Mesenchymal stem cell (in vitro differentiated cells and primary cell): ENCODE measurements at regions not wholly inside any gene's neighbourhood (a gene's known extent, or its start where the extent isn't known, plus 50 kb on each side); places are given as distances from the start of the nearest gene placed in this dataset.

Experiments used
- DNase-seq: peaks from one replicate; pipeline ENCODE4 v3.0.0-alpha.2; 2013
- H2AFZ ChIP-seq: one replicate; pipeline ENCODE4 v1.6.1; 2013; ENCODE audit warnings: low read depth, mild to moderate bottlenecking, control low read depth, inconsistent platforms, low read length, moderate library complexity
- H2AK5ac ChIP-seq: 2 replicates; pipeline ENCODE4 v1.6.1; 2013; ENCODE audit warnings: low read length, moderate library complexity, mild to moderate bottlenecking, inconsistent platforms; ENCODE audit not compliant: severe bottlenecking
- H2BK120ac ChIP-seq: one replicate; pipeline ENCODE4 v1.6.1; 2013; ENCODE audit warnings: low read depth, mild to moderate bottlenecking, inconsistent platforms, low read length, moderate library complexity
- H2BK12ac ChIP-seq, 2 experiments: one replicate each; pipeline ENCODE4 v1.6.1; 2013; ENCODE audit warnings: inconsistent platforms in 2 of 2, low read length in 2 of 2, mild to moderate bottlenecking in 2 of 2, moderate library complexity in 2 of 2, control low read depth in 1 of 2
- H2BK15ac ChIP-seq: one replicate; pipeline ENCODE4 v1.6.1; 2013; ENCODE audit warnings: mild to moderate bottlenecking, low read depth, inconsistent platforms; ENCODE audit not compliant: poor library complexity, severe bottlenecking
- H2BK5ac ChIP-seq: 2 replicates; pipeline ENCODE4 v1.6.1; 2013; ENCODE audit warnings: low read depth, mild to moderate bottlenecking, low read length, control low read depth, inconsistent platforms; ENCODE audit not compliant: poor library complexity, severe bottlenecking
- H3K14ac ChIP-seq, 2 experiments: one replicate each; pipeline ENCODE4 v1.6.1; 2013; ENCODE audit warnings: inconsistent platforms in 2 of 2, low read length in 2 of 2, control low read depth in 1 of 2, mild to moderate bottlenecking in 1 of 2, moderate library complexity in 1 of 2
- H3K18ac ChIP-seq, 2 experiments: one replicate each; pipeline ENCODE4 v1.6.1; 2013; ENCODE audit warnings: inconsistent platforms in 2 of 2, low read length in 2 of 2, control low read depth in 1 of 2, low read depth in 1 of 2, mild to moderate bottlenecking in 1 of 2
- H3K23ac ChIP-seq, 2 experiments: one replicate each; pipeline ENCODE4 v1.6.1; 2013; ENCODE audit warnings: inconsistent platforms in 2 of 2, low read length in 2 of 2, mild to moderate bottlenecking in 2 of 2, moderate library complexity in 2 of 2, control low read depth in 1 of 2
- H3K27ac ChIP-seq: 2 replicates; pipeline ENCODE4 v1.5.1; 2013; ENCODE audit warnings: mild to moderate bottlenecking, moderate library complexity, low read length, control low read depth, inconsistent platforms; ENCODE audit not compliant: poor library complexity, severe bottlenecking
- H3K27me3 ChIP-seq, 2 experiments: 2 replicates each; pipeline versions ENCODE4 v1.6.1 to v1.7.0; 2013; ENCODE audit warnings: low read length in 2 of 2, mild to moderate bottlenecking in 2 of 2, moderate library complexity in 2 of 2, control low read depth in 1 of 2, inconsistent platforms in 1 of 2; ENCODE audit not compliant: control insufficient read depth in 1 of 2, insufficient read depth in 1 of 2
- H3K36me3 ChIP-seq, 2 experiments: 2 replicates each; pipeline versions ENCODE4 v1.6.1 to v1.7.0; 2013; ENCODE audit warnings: low read length in 2 of 2, control low read depth in 1 of 2, inconsistent platforms in 1 of 2, low read depth in 1 of 2, mild to moderate bottlenecking in 1 of 2; ENCODE audit not compliant: insufficient read depth in 2 of 2, control insufficient read depth in 1 of 2
- H3K4ac ChIP-seq, 2 experiments: one replicate each; pipeline ENCODE4 v1.6.1; 2013; ENCODE audit warnings: inconsistent platforms in 2 of 2, low read length in 2 of 2, mild to moderate bottlenecking in 2 of 2, moderate library complexity in 2 of 2, control low read depth in 1 of 2, low read depth in 1 of 2
- H3K4me1 ChIP-seq: 2 replicates; pipeline ENCODE4 v1.6.1; 2013; ENCODE audit warnings: low read depth, low read length, control low read depth; ENCODE audit not compliant: control insufficient read depth, insufficient read depth
- H3K4me2 ChIP-seq: 2 replicates; pipeline ENCODE4 v1.6.1; 2013; ENCODE audit warnings: low read length, mild to moderate bottlenecking, inconsistent platforms; ENCODE audit not compliant: poor library complexity, severe bottlenecking
- H3K4me3 ChIP-seq, 2 experiments: 2 replicates each; pipeline versions ENCODE4 v1.5.1 to v1.7.0; 2013; ENCODE audit warnings: low read length in 2 of 2, mild to moderate bottlenecking in 2 of 2, control low read depth in 1 of 2, low read depth in 1 of 2; ENCODE audit not compliant: insufficient read depth in 1 of 2
- H3K79me1 ChIP-seq: replicated peaks from 2 replicates; pipeline ENCODE4 v1.6.1; 2013; ENCODE audit warnings: mild to moderate bottlenecking, control low read depth, low read length, inconsistent platforms; ENCODE audit not compliant: poor library complexity, severe bottlenecking
- H3K9ac ChIP-seq: 2 replicates; pipeline ENCODE4 v1.7.0; 2013; ENCODE audit warnings: mild to moderate bottlenecking, low read length, moderate library complexity
- H3K9me3 ChIP-seq: 2 replicates; pipeline ENCODE4 v1.7.0; 2013; ENCODE audit warnings: mild to moderate bottlenecking, low read length; ENCODE audit not compliant: control insufficient read depth
- H4K8ac ChIP-seq: one replicate; pipeline ENCODE4 v1.6.1; 2013; ENCODE audit warnings: inconsistent platforms, mild to moderate bottlenecking, low read length, moderate library complexity
- H4K91ac ChIP-seq: one replicate; pipeline ENCODE4 v1.6.1; 2013; ENCODE audit warnings: mild to moderate bottlenecking, low read length, inconsistent platforms
- WGBS: methylation state at CpG from one replicate; pipeline ENCODE4 v1.1.7; 2013; ENCODE audit warnings: mixed read lengths; 5-methylcytosine and 5-hydroxymethylcytosine counted together

DNA sequence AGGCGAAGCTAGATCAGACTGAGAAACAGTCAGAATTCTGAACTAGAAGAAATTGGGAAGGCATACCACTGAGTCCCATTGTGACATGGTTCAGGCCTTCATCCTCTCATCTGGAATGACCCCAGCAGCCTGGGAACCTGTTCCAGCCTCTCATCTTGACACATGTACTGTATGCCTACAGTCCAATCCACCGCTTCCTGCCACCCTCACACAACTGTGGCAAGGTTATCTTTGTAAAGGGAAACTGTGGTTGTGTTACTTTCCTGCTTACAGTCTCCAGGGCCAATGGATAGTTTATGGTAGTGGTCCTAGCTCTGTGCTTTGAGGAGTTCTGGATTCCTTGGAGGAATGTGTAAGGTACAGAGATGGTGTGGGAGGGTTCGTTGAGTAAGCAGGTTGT, 296.9 kb upstream of the TRIB2 start:
- Histone ChIP-seq H2BK15ac (no peak overlapping the region), H3K4me2 (no peak overlapping the region), H2AK5ac (no peak overlapping the region), H3K9me3 (no peaks in the 10 kb centered on the region), H3K9ac (no peak overlapping the region), H3K27ac (no peak overlapping the region), H3K36me3 (no peaks in the 10 kb centered on the region), H3K18ac (peak overlapping the region in 1 of 2 experiments; percentile 45), H4K91ac (peak overlapping the region; percentile 11), H2BK5ac (no peak overlapping the region), H2BK12ac (peak overlapping the region; percentile 59 to 61), H3K23ac (no peak overlapping the region), H3K4me3 (no peak overlapping the region), H3K27me3 (no peaks in the 10 kb centered on the region), H3K4me1 (no peaks in the 10 kb centered on the region), H3K79me1 (no peaks in the 10 kb centered on the region), H3K14ac (no peak overlapping the region), H2BK120ac (no peak overlapping the region), H3K4ac (peak overlapping the region in 1 of 2 experiments; percentile 24), H4K8ac (no peak overlapping the region), H2AFZ (no peak overlapping the region)
- no peak for DNase-seq
- 91% methylated on average over 1 of the region's 3 CpGs for WGBS

DNA sequence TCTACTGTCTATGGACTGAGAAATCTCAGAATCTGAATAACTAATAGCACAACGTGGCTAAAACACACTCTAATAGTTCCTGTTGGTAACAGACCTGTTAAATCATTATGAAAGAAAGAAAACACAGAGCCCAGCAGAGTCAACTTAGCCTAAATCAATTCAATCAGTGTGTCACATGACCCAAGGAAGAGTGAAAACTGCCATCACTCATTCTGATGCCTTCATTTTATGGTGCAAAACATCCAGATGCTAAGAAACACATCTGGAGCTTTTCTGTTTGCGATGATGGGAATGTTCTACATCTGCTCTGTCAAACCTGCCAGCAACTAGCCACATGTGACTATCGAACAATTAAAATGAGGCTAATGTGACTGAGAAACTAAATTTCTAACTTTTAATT, 295.7 kb upstream of the TRIB2 start:
- Histone ChIP-seq H3K79me1 (no peaks in the 10 kb centered on the region), H4K8ac (no peak overlapping the region), H4K91ac (no peak overlapping the region), H2BK5ac (no peak overlapping the region), H3K23ac (no peak overlapping the region), H3K4me1 (no peaks in the 10 kb centered on the region), H3K36me3 (no peaks in the 10 kb centered on the region), H3K27ac (no peak overlapping the region), H3K9ac (no peak overlapping the region), H3K4me3 (no peak overlapping the region), H3K27me3 (no peaks in the 10 kb centered on the region), H2AK5ac (no peak overlapping the region), H2BK12ac (peak overlapping the region in 1 of 2 experiments; percentile 54), H2BK15ac (no peak overlapping the region), H3K9me3 (no peaks in the 10 kb centered on the region), H3K4me2 (no peak overlapping the region), H2BK120ac (no peak overlapping the region), H3K18ac (no peak overlapping the region), H3K4ac (no peak overlapping the region), H2AFZ (no peak overlapping the region), H3K14ac (no peak overlapping the region)
- WGBS, result 81% methylated on average over 3 of the region's 3 CpGs
- no peak for DNase-seq

DNA sequence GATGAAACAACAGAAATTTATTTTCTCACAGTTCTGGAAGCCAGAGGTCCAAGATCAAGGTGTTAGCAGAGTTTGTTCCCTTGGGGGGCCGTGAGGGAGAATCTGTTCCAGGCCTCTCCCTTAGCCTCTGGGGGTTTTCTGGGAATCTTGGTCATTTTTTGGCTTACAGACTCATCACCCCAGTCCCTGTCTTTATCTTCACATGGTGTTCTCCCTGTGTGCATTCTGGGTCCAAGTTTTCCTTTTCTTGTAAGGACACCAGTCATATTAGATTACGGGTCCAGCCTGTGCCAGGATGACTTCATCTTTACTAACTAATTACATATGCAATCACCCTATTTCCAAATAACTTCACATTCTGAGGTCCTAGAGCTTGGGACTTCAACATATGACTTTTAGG, 292.5 kb upstream of the TRIB2 start:
- Histone ChIP-seq H2BK15ac (no peak overlapping the region), H2AK5ac (no peak overlapping the region), H3K23ac (no peak overlapping the region), H3K4me3 (no peak overlapping the region), H3K27me3 (no peaks in the 10 kb centered on the region), H3K18ac (no peak overlapping the region), H2AFZ (no peak overlapping the region), H3K4me2 (no peak overlapping the region), H3K27ac (no peak overlapping the region), H3K4me1 (peaks cover 4% of the 10 kb centered on the region), H4K91ac (no peak overlapping the region), H3K79me1 (no peaks in the 10 kb centered on the region), H2BK5ac (no peak overlapping the region), H3K14ac (no peak overlapping the region), H4K8ac (no peak overlapping the region), H3K9ac (no peak overlapping the region), H2BK120ac (no peak overlapping the region), H2BK12ac (no peak overlapping the region), H3K4ac (no peak overlapping the region), H3K9me3 (no peaks in the 10 kb centered on the region), H3K36me3 (no peaks in the 10 kb centered on the region)
- WGBS, result 95% methylated on average over 2 of the region's 2 CpGs
- DNase-seq, result no peak

- no peak overlapping the region for H3K9ac ChIP-seq
- no peaks in the 10 kb centered on the region for H3K27me3 ChIP-seq
- H2BK5ac ChIP-seq, result no peak overlapping the region
- H3K27ac ChIP-seq, result no peak overlapping the region
- no peak for DNase-seq
- H3K79me1 ChIP-seq, result no peaks in the 10 kb centered on the region
- H3K9me3 ChIP-seq, result no peaks in the 10 kb centered on the region
- H3K4me1 ChIP-seq, result peaks cover 4% of the 10 kb centered on the region
- no peak overlapping the region for H2AK5ac ChIP-seq
- H2AFZ ChIP-seq, result no peak overlapping the region
- no peak overlapping the region for H4K8ac ChIP-seq
- no peak overlapping the region for H3K4me2 ChIP-seq
- H3K4me3 ChIP-seq, result no peak overlapping the region
- no peaks in the 10 kb centered on the region for H3K36me3 ChIP-seq
- H4K91ac ChIP-seq, result peak overlapping the region; percentile 43
- H3K14ac ChIP-seq, result no peak overlapping the region
- peak overlapping the region in 1 of 2 experiments; percentile 56 for H3K18ac ChIP-seq
- H2BK12ac ChIP-seq, result no peak overlapping the region
- no peak overlapping the region for H3K23ac ChIP-seq
- H2BK15ac ChIP-seq, result no peak overlapping the region
- 100% methylated on average over 3 of the region's 3 CpGs for WGBS
- H3K4ac ChIP-seq, result no peak overlapping the region
- no peak overlapping the region for H2BK120ac ChIP-seq
Measured at GRCh38 chr2:12424809-12425208, 291.9 kb upstream of the TRIB2 start.
